CD4-positive, alpha-beta T cell (primary cell): ENCODE measurements at regions not wholly inside any gene's neighbourhood (a gene's known extent, or its start where the extent isn't known, plus 50 kb on each side); places are given as distances from the start of the nearest gene placed in this dataset.

Experiments
- ATAC-seq: fragments of 200-7000 bp; cut with Tn5 transposase; one replicate; pipeline ENCODE4 v1.10.0; 2022; ENCODE audit warnings: mild to moderate bottlenecking; ENCODE audit not compliant: poor library complexity
- CTCF ChIA-PET: fragments of 350-600 bp; sonication (Branson Sonifier 250); formaldehyde crosslinking; loops from one replicate; lab custom pipeline; 2021; ENCODE audit warnings: antibody characterized with exemption, inconsistent platforms; lab: Charles Lee
- POLR2A ChIA-PET: fragments of 350-600 bp; sonication (Branson Sonifier 250); formaldehyde crosslinking; loops from one replicate; lab custom pipeline; 2021; ENCODE audit warnings: antibody characterized with exemption, inconsistent platforms; lab: Charles Lee
- DNase-seq, 14 experiments: peaks; one replicate each; pipeline ENCODE4 v3.0.0-alpha.2; 2013 to 2020; ENCODE audit warnings: mixed read lengths in 2 of 14
- H3K27ac ChIP-seq, 2 donors: one replicate each; pipeline versions ENCODE4 v1.5.1 to v1.7.0; 2013; ENCODE audit warnings: low read length in 2 of 2, low read depth in 1 of 2, mild to moderate bottlenecking in 1 of 2
- H3K27me3 ChIP-seq, 2 experiments: 1 replicate in 1 of 2; 2 replicates in 1 of 2; pipeline versions ENCODE4 v1.6.1 to v1.7.0; 2013; ENCODE audit warnings: low read length in 2 of 2, control low read depth in 1 of 2, mild to moderate bottlenecking in 1 of 2, moderate library complexity in 1 of 2; ENCODE audit not compliant: insufficient read depth in 2 of 2, control insufficient read depth in 1 of 2
- H3K36me3 ChIP-seq: one replicate; pipeline ENCODE4 v1.6.1; 2013; ENCODE audit warnings: low read length, control low read depth; ENCODE audit not compliant: insufficient read depth
- H3K4me1 ChIP-seq: one replicate; pipeline ENCODE4 v1.6.1; 2013; ENCODE audit warnings: low read length, control low read depth; ENCODE audit not compliant: insufficient read depth
- H3K4me3 ChIP-seq: one replicate; pipeline ENCODE4 v1.5.1; 2013; ENCODE audit warnings: mild to moderate bottlenecking, low read length, moderate library complexity
- H3K9me3 ChIP-seq, 2 experiments: 1 replicate in 1 of 2; 2 replicates in 1 of 2; pipeline versions ENCODE4 v1.6.1 to v1.7.0; 2013; ENCODE audit warnings: low read length in 2 of 2, mild to moderate bottlenecking in 2 of 2, control low read depth in 1 of 2, moderate library complexity in 1 of 2; ENCODE audit not compliant: control insufficient read depth in 1 of 2, insufficient read depth in 1 of 2
- H3K27ac Mint-ChIP-seq: one replicate; pipeline ENCODE4 v1.8.0; 2020; ENCODE audit warnings: mixed read lengths
- H3K27me3 Mint-ChIP-seq: one replicate; pipeline ENCODE4 v1.8.0; 2021; ENCODE audit warnings: mixed read lengths
- H3K36me3 Mint-ChIP-seq: one replicate; pipeline ENCODE4 v1.8.0; 2021; ENCODE audit warnings: low read depth, mixed read lengths
- H3K4me1 Mint-ChIP-seq: one replicate; pipeline ENCODE4 v1.8.0; 2021; ENCODE audit warnings: low read depth, mixed read lengths
- H3K4me3 Mint-ChIP-seq: one replicate; pipeline ENCODE4 v1.8.0; 2020; ENCODE audit warnings: mild to moderate bottlenecking, mixed read lengths
- H3K9me3 Mint-ChIP-seq: one replicate; pipeline ENCODE4 v1.8.0; 2020; ENCODE audit warnings: mixed read lengths
- intact Hi-C, 2 experiments: fragments of 100-400 bp; cut with DNase I in 1 of 2; cut with micrococcal nuclease in 1 of 2; formaldehyde crosslinking; loops; one replicate each; pipeline versions ENCODE4 v1.15.1 to v1.9.0; 2023 to 2025; cut with DNase I, micrococcal nuclease
- TF ChIP-seq, protein P1 (sequence below): fragments of 200-600 bp; IDR thresholded peaks from one replicate; pipeline ENCODE4 v1.8.0; 2022; ENCODE audit warnings: antibody characterized with exemption, mild to moderate bottlenecking

DNA sequence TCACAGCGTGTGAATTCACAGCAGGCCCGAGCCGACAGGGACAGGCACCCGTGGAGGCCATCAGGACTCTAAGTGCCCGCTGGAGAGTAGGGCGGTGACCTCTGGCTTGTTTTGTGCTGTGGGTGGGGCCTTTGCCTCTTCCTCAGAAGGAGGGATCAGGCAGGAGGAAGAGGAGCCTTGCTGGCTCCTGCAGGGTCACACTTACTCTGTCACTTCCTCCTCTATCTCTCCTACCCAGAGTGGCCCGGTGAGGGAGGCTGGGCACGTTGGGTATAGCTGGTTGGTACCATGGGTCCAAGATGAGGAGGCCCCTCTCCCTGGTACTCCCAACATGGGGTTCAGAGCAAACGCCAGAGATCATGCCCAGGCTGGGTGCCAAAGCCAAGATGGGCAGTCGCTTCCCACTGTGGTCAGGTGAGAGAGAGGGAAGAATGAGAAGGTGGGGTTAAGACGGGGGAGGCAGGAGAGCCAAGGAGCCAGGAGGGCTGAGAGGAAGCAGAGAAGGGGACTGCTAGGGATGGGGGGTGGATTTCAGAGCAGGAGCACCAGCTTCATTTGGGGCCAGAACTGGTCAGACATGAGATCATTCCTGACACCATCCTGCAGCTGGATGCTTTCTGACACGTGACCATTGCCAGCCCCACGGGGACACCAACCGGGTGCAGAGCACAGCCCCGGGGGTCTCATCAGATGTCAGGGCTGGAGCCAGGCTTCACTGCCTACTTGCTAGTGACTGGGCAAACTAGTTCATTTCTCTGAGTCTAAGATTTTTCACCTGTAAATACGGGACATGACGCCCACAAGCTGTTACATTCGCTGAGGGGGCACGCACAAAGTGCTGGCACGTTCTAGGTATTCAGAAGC lies 54.8 kb upstream of the CACUL1 start:
- DNase-seq, result no peak
- no peak for ATAC-seq
- H3K9me3 ChIP-seq, result no peaks in the 10 kb centered on the region
- no peak overlapping the region for H3K4me3 ChIP-seq
- no peaks in the 10 kb centered on the region for H3K36me3 Mint-ChIP-seq
- H3K4me1 ChIP-seq, result no peaks in the 10 kb centered on the region
- no peaks in the 10 kb centered on the region for H3K27me3 ChIP-seq
- no peaks in the 10 kb centered on the region for H3K36me3 ChIP-seq
- peaks cover 6% of the 10 kb centered on the region for H3K27me3 Mint-ChIP-seq
- no peaks in the 10 kb centered on the region for H3K4me1 Mint-ChIP-seq
- ChIA-PET POLR2A (no interaction called here), CTCF (no interaction called here)
- intact Hi-C loops, result no loop called here
- TF ChIP-seq, protein P1, sequence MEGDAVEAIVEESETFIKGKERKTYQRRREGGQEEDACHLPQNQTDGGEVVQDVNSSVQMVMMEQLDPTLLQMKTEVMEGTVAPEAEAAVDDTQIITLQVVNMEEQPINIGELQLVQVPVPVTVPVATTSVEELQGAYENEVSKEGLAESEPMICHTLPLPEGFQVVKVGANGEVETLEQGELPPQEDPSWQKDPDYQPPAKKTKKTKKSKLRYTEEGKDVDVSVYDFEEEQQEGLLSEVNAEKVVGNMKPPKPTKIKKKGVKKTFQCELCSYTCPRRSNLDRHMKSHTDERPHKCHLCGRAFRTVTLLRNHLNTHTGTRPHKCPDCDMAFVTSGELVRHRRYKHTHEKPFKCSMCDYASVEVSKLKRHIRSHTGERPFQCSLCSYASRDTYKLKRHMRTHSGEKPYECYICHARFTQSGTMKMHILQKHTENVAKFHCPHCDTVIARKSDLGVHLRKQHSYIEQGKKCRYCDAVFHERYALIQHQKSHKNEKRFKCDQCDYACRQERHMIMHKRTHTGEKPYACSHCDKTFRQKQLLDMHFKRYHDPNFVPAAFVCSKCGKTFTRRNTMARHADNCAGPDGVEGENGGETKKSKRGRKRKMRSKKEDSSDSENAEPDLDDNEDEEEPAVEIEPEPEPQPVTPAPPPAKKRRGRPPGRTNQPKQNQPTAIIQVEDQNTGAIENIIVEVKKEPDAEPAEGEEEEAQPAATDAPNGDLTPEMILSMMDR, result no peak
- no peak overlapping the region for H3K4me3 Mint-ChIP-seq
- no peak overlapping the region for H3K27ac Mint-ChIP-seq
- H3K9me3 Mint-ChIP-seq, result no peaks in the 10 kb centered on the region
- H3K27ac ChIP-seq, result no peak overlapping the region

DNA sequence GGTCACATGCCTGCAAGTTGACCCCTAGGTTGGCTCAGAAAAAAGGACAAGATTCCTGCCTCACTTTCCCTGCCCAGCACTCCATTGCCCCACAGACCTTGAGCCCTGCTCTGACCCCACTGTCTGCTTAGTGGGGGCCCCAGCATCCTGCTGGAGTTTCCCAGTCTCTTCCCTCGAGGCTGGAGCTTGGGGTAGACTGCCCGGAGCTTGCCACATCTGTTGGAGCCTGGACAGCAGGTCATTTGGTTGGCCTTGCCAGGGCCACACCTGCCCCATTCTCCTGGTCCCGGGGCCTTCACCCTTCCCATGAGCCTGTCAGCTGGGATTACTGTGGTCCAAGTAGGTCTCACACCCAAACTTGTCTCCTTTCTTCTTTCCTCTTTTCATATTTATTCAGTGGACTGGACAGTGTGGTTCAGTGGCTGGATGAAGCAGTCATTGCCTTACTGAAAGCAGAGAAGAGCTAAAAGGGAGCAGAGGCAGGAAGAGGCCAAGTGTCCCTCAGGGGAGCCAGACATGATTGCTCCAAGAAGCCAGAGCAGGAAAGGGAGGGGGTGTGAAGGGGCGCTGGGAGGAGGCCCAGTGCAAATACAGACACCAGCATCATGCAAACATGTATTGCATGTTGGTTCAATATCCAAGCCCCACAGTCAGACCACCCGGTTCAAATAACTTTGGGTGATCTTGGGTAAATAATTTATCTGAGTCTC lies 56.2 kb upstream of the CACUL1 start:
- Histone ChIP-seq H3K27me3 (no peaks in the 10 kb centered on the region), H3K36me3 (no peaks in the 10 kb centered on the region), H3K4me3 (no peak overlapping the region), H3K4me1 (no peaks in the 10 kb centered on the region), H3K27ac (no peak overlapping the region), H3K9me3 (no peaks in the 10 kb centered on the region)
- TF ChIP-seq, protein P1, result no peak
- Mint-ChIP-seq H3K4me1 (no peaks in the 10 kb centered on the region), H3K27ac (no peak overlapping the region), H3K4me3 (no peak overlapping the region), H3K9me3 (no peaks in the 10 kb centered on the region), H3K27me3 (peaks cover 6% of the 10 kb centered on the region), H3K36me3 (no peaks in the 10 kb centered on the region)
- DNase-seq (no peak), ATAC-seq (no peak)
- ChIA-PET POLR2A (no interaction called here), CTCF (no interaction called here)
- intact Hi-C loops, result no loop called here

- Histone ChIP-seq H3K9me3 (peaks cover 0 to 4% of the 10 kb centered on the region in 2 experiments), H3K4me3 (no peak overlapping the region), H3K27ac (no peak overlapping the region), H3K4me1 (no peaks in the 10 kb centered on the region), H3K27me3 (no peaks in the 10 kb centered on the region), H3K36me3 (no peaks in the 10 kb centered on the region)
- Mint-ChIP-seq H3K27ac (no peak overlapping the region), H3K4me3 (no peak overlapping the region), H3K27me3 (peaks cover 6% of the 10 kb centered on the region), H3K36me3 (no peaks in the 10 kb centered on the region), H3K9me3 (no peaks in the 10 kb centered on the region), H3K4me1 (no peaks in the 10 kb centered on the region)
- TF ChIP-seq, protein P1, result no peak
- ATAC-seq (no peak), DNase-seq (no peak)
- ChIA-PET POLR2A (no interaction called here), CTCF (no interaction called here)
- intact Hi-C loops, result no loop called here
Measured at GRCh38 chr10:118811675-118812392, 57.1 kb upstream of the CACUL1 start.
